ENCODE measurements at regions not wholly inside any gene's neighbourhood (a gene's known extent, or its start where the extent isn't known, plus 50 kb on each side); places are given as distances from the start of the nearest gene placed in this dataset.

DNA sequence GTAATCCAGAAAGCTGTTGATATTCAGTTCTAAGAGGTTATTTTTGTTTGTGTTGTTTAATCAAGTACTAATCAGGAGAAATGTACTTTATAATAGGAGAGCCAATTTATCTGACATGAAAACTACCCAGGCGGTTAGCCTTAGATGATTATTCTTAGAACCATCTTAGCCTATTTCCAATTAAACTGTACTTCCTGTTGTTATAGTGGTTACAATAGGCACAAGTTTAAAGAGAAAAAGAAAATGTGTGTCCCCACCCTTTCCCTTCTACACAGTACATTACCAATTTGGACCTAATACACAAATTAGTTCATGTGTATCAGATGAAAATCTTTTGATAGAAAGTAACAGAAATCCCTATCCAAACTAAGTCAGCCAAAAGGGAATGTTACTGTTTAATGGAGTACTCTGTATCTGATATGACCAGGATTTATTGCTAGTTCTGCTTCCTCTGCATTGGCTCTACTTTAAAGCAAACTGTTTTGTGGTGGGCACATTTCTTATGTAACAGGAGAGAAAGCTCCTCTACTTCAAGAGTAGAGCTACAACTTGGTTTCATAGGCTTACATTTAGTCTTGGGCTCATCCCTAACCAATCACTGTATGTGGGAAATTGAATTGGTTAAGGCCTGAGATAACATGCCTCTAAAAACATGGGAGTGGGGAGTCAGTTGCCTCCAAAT, 217.9 kb downstream of the UBE2E3 start:
- TF ChIP-seq POLR2A (IDR thresholded peaks at IDR 0.05) (no peak), POLR2AphosphoS5 (IDR thresholded peaks at IDR 0.05; ENCODE audit: insufficient read depth in 1 of 2, low read depth in 1 of 2) (no peak)
- TF ChIP-seq, protein P1, sequence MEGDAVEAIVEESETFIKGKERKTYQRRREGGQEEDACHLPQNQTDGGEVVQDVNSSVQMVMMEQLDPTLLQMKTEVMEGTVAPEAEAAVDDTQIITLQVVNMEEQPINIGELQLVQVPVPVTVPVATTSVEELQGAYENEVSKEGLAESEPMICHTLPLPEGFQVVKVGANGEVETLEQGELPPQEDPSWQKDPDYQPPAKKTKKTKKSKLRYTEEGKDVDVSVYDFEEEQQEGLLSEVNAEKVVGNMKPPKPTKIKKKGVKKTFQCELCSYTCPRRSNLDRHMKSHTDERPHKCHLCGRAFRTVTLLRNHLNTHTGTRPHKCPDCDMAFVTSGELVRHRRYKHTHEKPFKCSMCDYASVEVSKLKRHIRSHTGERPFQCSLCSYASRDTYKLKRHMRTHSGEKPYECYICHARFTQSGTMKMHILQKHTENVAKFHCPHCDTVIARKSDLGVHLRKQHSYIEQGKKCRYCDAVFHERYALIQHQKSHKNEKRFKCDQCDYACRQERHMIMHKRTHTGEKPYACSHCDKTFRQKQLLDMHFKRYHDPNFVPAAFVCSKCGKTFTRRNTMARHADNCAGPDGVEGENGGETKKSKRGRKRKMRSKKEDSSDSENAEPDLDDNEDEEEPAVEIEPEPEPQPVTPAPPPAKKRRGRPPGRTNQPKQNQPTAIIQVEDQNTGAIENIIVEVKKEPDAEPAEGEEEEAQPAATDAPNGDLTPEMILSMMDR (IDR thresholded peaks at IDR 0.05): no peak
- H3K9me3 ChIP-seq: no peaks in the 10 kb centered on the region
- H3K36me3 ChIP-seq: no peaks in the 10 kb centered on the region
- no peak for DNase-seq (ENCODE audit: extremely low spot score in 2 of 2)
- no peaks in the 10 kb centered on the region for H3K27me3 ChIP-seq
- H3K4me3 ChIP-seq: no peak overlapping the region
- intact Hi-C loops (cut with DNase I): no loop called here
- H3K27ac ChIP-seq: no peak overlapping the region
- H3K4me1 ChIP-seq: no peaks in the 10 kb centered on the region

DNA sequence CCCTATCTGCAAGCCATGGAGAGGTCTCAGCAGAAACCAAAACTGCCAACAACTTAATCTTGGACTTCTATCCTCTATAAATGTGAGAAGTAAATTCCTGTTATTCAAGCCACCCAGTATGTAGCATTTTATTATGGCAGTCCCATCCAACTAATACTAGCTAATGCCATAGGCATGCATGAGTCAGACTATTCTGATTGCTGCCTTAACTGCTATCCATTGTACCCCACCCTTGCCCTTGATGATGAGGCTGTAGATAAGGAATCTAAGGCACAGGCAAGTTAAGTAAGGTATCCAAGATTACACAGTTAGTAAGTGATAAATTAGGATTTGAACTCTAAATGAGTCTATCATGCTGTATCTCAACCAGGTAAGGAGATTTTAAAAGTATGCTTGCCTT, 223.0 kb downstream of the UBE2E3 start:
- TF ChIP-seq, protein P1 (IDR thresholded peaks at IDR 0.05): no peak
- no peak for TF ChIP-seq POLR2AphosphoS5 (IDR thresholded peaks at IDR 0.05; ENCODE audit: insufficient read depth in 1 of 2, low read depth in 1 of 2)
- no peak for TF ChIP-seq POLR2A (IDR thresholded peaks at IDR 0.05)
- Histone ChIP-seq H3K36me3 (no peaks in the 10 kb centered on the region), H3K27me3 (no peaks in the 10 kb centered on the region), H3K4me1 (no peaks in the 10 kb centered on the region), H3K9me3 (no peaks in the 10 kb centered on the region), H3K4me3 (no peak overlapping the region), H3K27ac (no peak overlapping the region)
- intact Hi-C loops (cut with DNase I): no loop called here
- no peak for DNase-seq (ENCODE audit: extremely low spot score in 2 of 2)

DNA sequence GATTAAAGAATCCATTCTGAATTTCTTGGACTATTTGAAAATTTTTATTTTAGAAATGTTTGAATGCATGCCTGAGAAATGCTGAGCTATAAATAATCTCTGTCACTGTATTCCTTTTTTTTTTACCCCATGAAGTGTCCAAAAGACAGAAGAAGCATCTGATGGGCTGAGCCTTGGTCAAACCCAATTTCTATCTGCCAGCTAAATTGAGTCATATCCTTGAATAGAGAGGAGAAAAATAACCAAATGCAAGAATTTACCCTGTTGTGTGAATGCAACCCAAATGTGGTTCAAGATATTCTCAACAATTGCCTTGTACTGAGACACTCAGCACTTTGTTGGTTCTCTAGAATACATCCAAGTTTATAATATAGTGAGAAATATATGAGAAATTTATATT, 223.5 kb downstream of the UBE2E3 start:
- no peak for TF ChIP-seq POLR2A (IDR thresholded peaks at IDR 0.05)
- no peak for TF ChIP-seq POLR2AphosphoS5 (IDR thresholded peaks at IDR 0.05; ENCODE audit: insufficient read depth in 1 of 2, low read depth in 1 of 2)
- TF ChIP-seq, protein P1 (IDR thresholded peaks at IDR 0.05): no peak
- DNase-seq (ENCODE audit: extremely low spot score in 2 of 2): no peak

DNA sequence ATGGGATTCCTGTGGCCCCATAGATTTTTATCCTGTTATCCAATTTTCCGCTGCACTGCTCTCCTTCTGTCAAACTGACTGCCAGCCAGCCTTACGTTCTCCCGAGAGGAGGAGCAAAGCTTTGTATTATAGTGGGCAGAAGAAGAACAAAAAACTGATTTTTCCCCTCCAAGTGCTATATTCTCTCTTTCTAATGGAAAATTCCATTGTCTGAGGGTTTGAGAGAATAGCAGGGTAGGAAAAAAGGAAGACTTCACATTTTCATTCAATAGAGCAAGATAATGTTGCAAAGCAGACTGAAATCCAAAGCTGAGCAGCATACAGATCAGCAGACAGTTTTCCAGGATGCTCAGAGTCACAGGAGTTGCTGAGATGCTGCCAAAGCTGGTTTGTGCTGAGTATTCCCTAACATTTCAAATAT, 238.0 kb downstream of the UBE2E3 start:
- TF ChIP-seq, protein P1 (IDR thresholded peaks at IDR 0.05): no peak
- no peak for TF ChIP-seq POLR2A (IDR thresholded peaks at IDR 0.05)
- no peak for TF ChIP-seq POLR2AphosphoS5 (IDR thresholded peaks at IDR 0.05; ENCODE audit: insufficient read depth in 1 of 2, low read depth in 1 of 2)
- intact Hi-C loops (cut with DNase I): no loop called here

More for the DNA sequence above, 223.5 kb downstream of the UBE2E3 start:
- Histone ChIP-seq H3K4me1 (no peaks in the 10 kb centered on the region), H3K4me3 (no peak overlapping the region), H3K27me3 (no peaks in the 10 kb centered on the region), H3K36me3 (no peaks in the 10 kb centered on the region), H3K27ac (no peak overlapping the region), H3K9me3 (no peaks in the 10 kb centered on the region)
- intact Hi-C loops (cut with DNase I): no loop called here

DNA sequence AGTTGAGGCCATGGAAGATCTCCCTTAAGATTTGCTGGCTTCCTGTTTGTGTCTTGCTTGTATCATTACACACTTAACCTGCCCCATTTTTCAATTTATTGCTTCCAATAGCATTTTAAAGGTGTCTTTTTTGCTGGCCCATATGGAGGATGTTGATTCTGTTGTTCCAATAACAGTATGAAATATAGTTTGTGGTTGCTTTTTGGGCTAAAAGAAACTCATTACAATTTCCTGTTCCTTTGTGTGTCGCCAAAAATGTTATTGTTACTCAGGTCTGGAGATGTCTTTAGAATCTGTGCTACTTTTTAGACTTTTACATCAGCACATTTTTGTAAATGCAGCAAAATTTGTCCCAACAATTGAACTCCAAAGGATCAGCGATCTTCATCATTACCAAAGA, 234.0 kb upstream of the ITGA4 start:
- intact Hi-C loops (cut with DNase I): no loop called here
- Histone ChIP-seq H3K36me3 (no peaks in the 10 kb centered on the region), H3K4me3 (no peak overlapping the region), H3K4me1 (no peaks in the 10 kb centered on the region), H3K27ac (no peak overlapping the region), H3K9me3 (no peaks in the 10 kb centered on the region), H3K27me3 (no peaks in the 10 kb centered on the region)
- TF ChIP-seq POLR2AphosphoS5 (IDR thresholded peaks at IDR 0.05; ENCODE audit: insufficient read depth in 1 of 2, low read depth in 1 of 2): no peak
- no peak for DNase-seq (ENCODE audit: extremely low spot score in 2 of 2)

More for the DNA sequence above, 238.0 kb downstream of the UBE2E3 start:
- no peaks in the 10 kb centered on the region for H3K9me3 ChIP-seq
- no peak overlapping the region for H3K27ac ChIP-seq
- H3K36me3 ChIP-seq: no peaks in the 10 kb centered on the region
- no peaks in the 10 kb centered on the region for H3K4me1 ChIP-seq
- DNase-seq (ENCODE audit: extremely low spot score in 2 of 2): no peak
- H3K4me3 ChIP-seq: no peak overlapping the region
- no peaks in the 10 kb centered on the region for H3K27me3 ChIP-seq

All from vagina (tissue), 2 donors.